NCI-H226 (cell line): ENCODE measurements at regions not wholly inside any gene's neighbourhood (a gene's known extent, or its start where the extent isn't known, plus 50 kb on each side); places are given as distances from the start of the nearest gene placed in this dataset.

Experiments
- DNase-seq: peaks from one replicate; pipeline ENCODE4 v3.0.0-alpha.2; 2015

- DNase-seq: no peak
These were observed 92.8 kb downstream of the HNRNPLL start for GRCh38 chr2:38509947-38510326.

- DNase-seq: peak; percentile 62
These were observed 93.3 kb downstream of the HNRNPLL start for GRCh38 chr2:38509314-38509946.

- DNase-seq: peak; percentile 26
These were observed 94.3 kb downstream of the HNRNPLL start for GRCh38 chr2:38508311-38509039.

- DNase-seq: no peak
These were observed 95.0 kb downstream of the HNRNPLL start for GRCh38 chr2:38507712-38508111.

- DNase-seq: peak; percentile 85
These were observed 96.9 kb downstream of the HNRNPLL start for GRCh38 chr2:38505779-38506178.

- no peak for DNase-seq
These were observed 98.6 kb downstream of the HNRNPLL start for GRCh38 chr2:38504169-38504568.

- DNase-seq: no peak
These were observed 100.6 kb downstream of the HNRNPLL start for GRCh38 chr2:38502107-38502506.

- no peak for DNase-seq
These were observed 102.5 kb downstream of the HNRNPLL start for GRCh38 chr2:38500283-38500634.

- peak; percentile 49 for DNase-seq
These were observed 103.0 kb downstream of the HNRNPLL start for GRCh38 chr2:38499548-38500282.

- no peak for DNase-seq
These were observed 104.7 kb downstream of the HNRNPLL start for GRCh38 chr2:38498045-38498481.

- DNase-seq: no peak
These were observed 105.1 kb downstream of the HNRNPLL start for GRCh38 chr2:38497670-38498037.

GRCh38 chr2:38496927-38497669 is 105.6 kb downstream of the HNRNPLL start:
- no peak for DNase-seq

GRCh38 chr2:38495880-38496279 is 106.8 kb downstream of the HNRNPLL start:
- DNase-seq: no peak

- no peak for DNase-seq
These were observed 108.3 kb downstream of the HNRNPLL start for GRCh38 chr2:38494394-38494793.

- no peak for DNase-seq
These were observed 110.6 kb downstream of the HNRNPLL start for GRCh38 chr2:38492042-38492615.

GRCh38 chr2:38491436-38491835 is 111.3 kb downstream of the HNRNPLL start:
- no peak for DNase-seq

GRCh38 chr2:38489846-38490245 is 112.8 kb upstream of the ATL2 start:
- DNase-seq: no peak

- no peak for DNase-seq
These were observed 110.8 kb upstream of the ATL2 start for GRCh38 chr2:38487852-38488251.

GRCh38 chr2:38486213-38487026 is 109.3 kb upstream of the ATL2 start:
- no peak for DNase-seq

- DNase-seq: no peak
These were observed 108.7 kb upstream of the ATL2 start for GRCh38 chr2:38485734-38486133.

GRCh38 chr2:38484957-38485356 is 107.9 kb upstream of the ATL2 start:
- no peak for DNase-seq
